Right forelimb (tissue), 1 donor: ENCODE measurements at regions not wholly inside any gene's neighbourhood (a gene's known extent, or its start where the extent isn't known, plus 50 kb on each side); places are given as distances from the start of the nearest gene placed in this dataset.
"Not testable (repeated sequence)": the region's sequence is repeated elsewhere in the genome, so short reads cannot be mapped to it uniquely, and the experiment has no call there.

Experiments used
- DNase-seq: peaks from one replicate; pipeline ENCODE4 v3.0.0-alpha.2; 2018

DNA sequence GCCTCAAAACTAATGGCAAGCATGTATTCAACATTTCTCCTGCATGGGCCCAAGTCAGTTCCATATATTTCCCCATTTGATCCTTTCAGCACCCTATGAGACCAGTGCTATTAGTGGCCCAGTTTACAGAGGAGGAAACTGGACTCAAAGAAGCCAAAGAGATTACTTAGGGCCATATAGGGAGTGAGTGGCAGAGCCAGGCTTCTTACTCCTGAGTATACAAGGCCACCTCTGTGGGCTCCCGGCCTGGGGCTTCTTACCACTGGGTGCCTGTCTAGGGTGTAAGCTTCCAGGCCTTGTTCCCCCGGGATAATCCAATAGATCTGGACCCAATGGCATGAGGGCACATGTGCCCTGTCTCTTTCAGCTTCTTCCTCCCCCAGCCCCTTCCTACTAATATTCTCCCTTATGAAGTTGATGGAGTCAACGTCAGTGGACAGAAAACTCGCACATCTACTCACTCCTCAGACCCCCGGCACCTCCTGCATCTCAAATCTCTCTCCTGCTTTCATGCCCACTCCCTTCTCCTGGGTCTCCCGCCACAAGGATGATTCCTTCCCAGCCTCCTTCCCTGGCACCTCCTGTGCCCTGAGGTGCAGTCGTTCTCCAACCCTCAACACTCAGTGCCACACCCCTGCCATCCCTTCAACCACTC lies 222.6 kb downstream of the ANAPC1 start:
- DNase-seq: no peak

- no peak for DNase-seq
These were observed 221.8 kb downstream of the ANAPC1 start for GRCh38 chr2:111662039-111662770.

GRCh38 chr2:111662771-111663470 lies 221.1 kb downstream of the ANAPC1 start:
- DNase-seq: no peak

DNA sequence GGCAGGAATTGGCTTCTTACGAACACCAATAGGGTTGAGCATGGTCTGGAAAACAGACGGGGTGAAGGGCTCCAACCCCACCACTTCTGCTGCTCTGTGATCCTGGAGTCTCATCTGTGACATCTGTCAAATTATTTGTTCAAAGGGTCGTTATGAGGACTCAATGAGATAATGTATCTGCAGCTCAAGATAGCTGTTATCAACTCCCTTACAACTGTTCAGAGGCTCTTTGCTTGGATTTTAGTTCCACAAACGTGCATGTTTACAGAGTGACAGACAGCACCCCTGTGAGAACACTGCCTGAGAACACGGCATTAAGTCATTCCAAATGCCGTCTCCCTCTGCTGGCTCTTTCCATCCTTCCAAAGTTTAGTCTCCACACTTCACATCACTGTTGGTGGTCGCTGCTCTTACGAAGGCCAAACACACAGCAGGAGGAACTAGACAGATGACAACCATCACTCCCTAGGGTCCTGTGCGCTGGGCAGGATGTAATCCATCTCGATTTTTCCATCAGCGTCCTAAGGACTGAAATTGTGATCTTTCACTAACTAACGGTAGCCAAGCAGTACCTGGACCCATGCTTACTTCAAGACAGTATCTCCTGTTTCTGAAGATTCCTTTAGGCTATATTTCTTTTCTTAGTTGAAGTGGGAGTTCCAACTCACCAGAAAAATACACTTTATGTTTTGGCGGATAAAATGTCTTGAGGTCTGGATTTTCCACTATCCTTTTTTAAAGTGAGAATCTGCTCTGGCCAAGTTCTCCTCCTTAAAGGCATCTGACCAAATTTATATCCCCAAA lies 220.3 kb downstream of the ANAPC1 start:
- DNase-seq: peak; percentile 75

GRCh38 chr2:111664275-111664850 lies 219.6 kb downstream of the ANAPC1 start:
- peak; percentile 64 for DNase-seq

DNA sequence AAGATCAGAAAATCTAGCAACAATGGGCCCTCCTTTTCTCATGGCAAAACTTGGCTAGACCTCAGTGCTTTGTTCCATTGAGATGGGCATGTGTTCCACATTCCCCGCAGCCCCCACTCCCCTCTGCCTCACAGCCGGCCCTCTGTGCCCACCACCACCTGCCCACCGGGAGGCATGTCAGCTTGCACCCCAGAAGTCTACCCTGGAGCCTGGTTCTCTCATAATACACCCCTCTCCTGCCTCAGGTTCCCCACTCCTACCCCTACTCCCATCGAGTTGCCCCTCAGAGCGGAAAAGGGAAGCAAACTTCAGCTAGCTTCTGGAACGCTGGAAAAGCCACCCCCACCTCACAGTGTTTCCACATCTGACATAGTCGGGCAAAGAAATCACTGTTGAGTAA lies 219.0 kb downstream of the ANAPC1 start:
- DNase-seq: no peak

- no peak for DNase-seq
These were observed 218.4 kb downstream of the ANAPC1 start for GRCh38 chr2:111665551-111666116.

- DNase-seq: no peak
These were observed 217.8 kb downstream of the ANAPC1 start for GRCh38 chr2:111666160-111666559.

DNA sequence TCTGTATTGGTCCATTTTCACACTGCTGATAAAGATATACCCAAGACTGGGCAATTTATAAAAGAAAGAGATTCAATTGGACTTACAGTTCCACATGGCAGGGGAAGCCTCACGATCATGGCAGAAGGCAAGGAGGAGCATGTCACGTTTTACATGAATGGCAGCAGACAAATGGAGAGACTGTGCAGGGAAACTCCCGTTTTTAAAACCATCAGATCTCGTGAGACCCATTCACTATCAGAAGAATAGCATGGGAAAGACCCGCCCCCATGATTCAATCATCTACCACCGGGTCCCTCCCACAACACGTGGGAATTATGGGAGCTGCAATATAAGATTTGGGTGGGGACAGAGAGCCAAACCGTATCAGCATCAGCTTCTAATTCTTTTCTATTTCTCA lies 217.0 kb downstream of the ANAPC1 start:
- no peak for DNase-seq

DNA sequence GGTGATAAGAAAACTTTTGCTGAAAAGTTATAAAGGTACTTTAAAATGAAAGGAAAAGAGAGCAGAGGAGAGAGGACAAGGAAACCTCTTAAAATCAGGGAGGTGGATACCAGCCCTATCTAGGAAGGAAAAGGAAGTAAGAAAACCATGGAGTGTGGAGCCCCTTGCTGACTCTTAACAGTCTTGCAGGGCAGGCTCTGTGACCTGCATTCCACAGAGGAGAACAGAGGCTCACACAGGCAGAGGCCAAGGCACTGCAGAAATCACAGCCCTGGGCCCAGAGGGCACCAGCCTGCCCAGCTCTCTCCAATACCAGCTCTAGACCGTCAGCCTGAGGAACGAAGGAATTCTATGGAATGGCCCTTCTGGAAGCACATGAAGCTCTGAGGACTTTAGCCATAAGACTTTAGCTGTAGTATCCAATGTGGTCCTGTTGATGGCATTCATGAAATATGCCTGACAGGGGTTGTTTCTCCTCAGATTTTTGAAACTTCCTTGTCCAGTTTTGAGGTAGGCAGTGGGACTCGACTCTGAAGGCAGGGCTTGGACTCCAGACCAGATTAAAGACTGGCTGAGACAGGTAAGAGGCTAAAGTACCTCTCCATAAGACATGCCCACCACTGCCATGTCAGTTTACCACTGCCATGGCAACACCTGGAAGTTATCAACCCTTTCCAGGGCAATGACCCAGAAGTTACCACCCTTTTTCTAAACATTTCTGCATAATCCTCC lies 216.3 kb downstream of the ANAPC1 start:
- DNase-seq: no peak

GRCh38 chr2:111668274-111668616 lies 215.7 kb downstream of the ANAPC1 start:
- no peak for DNase-seq

DNA sequence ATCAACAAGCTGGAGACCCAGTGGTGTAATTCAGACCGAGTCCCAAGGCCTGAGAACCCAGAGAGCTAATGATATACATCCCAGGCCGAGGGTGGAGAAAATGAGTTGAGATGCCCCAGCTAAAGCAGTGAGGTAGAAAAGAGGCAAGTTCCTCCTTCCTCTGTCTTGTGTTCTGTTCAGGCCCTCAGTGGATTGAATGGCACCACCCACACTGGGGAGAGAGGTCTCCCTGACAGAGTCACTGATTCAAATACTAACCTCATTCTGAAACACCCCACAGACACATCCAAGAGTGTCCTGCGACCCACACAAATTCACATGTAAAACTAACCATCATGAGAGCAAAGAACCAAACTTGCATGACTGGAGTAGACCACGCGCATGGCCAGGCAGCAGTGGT lies 215.3 kb downstream of the ANAPC1 start:
- no peak for DNase-seq

DNA sequence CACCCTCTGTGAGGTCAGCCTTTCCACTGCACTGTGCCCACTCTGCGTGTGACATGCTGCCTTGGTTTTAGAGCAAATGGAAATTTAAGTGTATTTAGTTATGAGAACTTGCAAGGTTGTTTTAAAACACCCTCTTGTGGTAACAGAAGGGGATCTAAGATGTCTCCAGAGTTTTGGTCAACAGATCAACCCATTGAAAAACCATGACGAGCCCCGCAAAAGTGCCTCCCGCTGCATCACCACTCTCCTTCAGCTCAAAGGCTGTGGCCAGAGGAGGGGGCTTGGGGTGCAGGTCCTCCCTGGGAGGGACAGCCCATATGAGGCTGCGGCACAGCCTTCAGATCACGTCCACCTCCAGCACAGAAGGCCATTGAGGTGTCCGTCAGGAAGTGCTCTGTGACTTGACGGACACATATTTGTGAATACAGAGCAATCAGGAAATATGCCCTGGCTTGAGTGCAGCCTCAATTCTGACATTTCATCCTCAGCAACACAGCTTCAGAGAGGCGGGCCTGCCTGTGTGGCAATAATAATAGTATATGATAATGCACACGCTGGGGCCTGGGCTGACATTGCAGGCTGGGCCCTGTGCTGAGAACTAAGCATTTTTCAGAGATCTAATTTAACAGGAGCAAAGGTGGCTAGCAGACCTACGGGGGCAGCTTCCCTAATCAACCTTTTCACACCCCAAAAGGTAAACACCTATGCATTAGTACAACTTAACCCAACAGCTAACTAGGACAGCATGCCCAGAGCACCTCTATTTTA lies 213.9 kb downstream of the ANAPC1 start:
- DNase-seq: no peak

- no peak for DNase-seq
These were observed 213.2 kb downstream of the ANAPC1 start for GRCh38 chr2:111670776-111671175.

DNA sequence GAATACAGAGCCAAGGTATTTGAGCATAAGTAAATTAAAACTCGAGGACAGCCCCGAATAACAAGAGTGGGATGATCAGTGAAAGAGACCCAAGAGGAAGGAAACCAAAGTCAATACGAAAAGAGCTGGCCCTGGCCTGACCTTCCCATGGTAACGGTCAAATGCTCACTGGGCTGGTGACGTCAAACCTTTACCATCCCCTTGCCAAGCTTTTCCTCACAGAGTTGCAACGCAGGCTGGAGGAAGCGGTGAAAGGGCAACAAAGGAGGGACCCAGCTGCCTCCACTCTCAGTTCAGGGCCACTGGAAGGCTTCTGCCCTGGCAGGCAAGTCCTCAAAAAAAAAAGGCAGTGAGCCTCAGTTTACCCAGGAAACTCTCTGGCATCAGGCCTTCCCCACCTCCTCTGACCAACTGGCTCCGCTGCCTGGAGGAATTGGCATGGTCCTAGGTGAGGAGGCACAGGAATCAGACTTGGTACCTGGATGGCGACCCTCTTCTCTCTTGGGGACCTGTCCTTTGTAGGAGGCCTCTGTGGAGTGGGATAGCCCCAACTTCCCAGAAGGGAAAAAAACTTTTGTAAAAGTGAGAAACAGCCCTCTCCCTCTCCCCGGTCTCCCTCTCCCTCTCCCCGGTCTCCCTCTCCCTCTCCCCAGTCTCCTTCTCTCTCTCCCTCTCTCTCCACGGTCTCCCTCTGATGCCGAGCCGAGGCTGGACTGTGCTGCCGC lies 212.4 kb downstream of the ANAPC1 start:
- no peak for DNase-seq

DNA sequence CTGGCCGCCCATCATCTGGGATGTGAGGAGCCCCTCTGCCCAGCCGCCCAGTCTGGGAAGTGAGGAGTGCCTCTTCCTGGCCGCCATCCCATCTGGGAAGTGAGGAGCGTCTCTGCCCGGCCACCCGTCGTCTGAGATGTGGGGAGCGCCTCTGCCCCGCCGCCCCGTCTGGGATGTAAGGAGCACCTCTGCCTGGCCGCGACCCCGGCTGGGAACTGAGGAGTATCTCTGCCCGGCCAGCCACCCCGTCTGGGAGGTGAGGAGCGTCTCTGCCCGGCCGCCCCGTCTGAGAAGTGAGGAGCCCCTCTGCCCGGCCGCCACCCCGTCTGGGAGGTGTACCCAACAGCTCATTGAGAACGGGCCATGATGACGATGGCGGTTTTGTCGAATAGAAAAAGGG lies 211.4 kb downstream of the ANAPC1 start:
- DNase-seq: not testable (repeated sequence)

GRCh38 chr2:111673526-111673925 lies 210.5 kb downstream of the ANAPC1 start:
- DNase-seq: no peak

DNA sequence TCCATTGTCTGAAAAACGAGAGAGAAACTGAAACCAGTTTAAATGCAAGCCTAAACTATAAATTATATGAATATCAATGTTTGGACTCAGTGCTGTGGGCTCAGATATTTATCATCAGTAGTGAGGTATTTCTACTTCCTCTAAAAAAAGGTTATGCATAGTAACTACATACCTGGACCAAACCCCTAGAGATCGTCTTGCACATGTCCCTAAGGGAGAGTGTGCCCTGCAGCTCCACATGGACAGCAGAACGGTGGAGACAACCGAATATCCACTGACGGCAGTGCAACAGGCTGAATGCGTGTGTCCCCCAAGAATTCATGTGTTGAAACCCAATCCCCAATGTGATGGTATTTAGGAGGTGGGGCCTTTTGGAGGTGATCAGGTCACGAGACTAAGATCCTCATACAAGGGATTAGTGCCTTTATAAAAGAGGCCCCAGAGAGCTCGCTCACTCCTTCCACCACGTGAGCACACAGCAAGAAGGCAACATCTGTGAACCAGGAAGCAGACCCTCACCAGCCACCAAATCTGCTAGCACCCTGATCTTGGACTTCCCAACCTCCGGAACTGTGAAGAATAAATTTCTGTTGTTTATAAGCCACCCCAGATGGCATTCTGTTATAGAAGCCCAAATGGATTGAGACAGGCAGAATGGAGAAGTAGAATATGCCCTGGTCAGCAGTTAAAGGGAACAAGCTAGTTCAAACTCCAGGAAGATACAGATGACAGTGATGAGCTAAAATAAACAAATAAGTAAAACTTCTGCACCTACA lies 208.4 kb downstream of the ANAPC1 start:
- DNase-seq: peak; percentile 5

- DNase-seq: peak; percentile 18
These were observed 207.6 kb downstream of the ANAPC1 start for GRCh38 chr2:111676291-111676822.
